ENCODE measurements at regions not wholly inside any gene's neighbourhood (a gene's known extent, or its start where the extent isn't known, plus 50 kb on each side); places are given as distances from the start of the nearest gene placed in this dataset.

DNA sequence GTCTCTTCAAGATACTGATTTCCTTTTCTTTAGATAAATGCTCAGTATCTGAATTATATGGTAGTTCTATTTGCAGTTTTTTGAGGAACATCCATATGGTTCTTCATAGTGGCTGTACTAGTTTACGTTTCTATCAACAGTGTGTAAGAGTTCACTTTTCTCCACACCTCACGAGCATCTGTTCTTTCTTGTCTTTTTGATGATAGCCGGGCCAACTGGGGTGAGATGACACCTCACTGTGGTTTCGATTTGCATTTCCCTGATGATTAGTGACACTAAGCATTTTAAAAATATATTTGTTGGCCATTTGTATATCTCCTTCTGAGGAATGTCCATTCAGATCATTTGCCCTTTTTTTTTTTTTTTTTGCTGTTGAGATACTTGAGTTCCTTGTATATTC lies 458.8 kb downstream of the SETBP1 start:
- no peak for TF ChIP-seq POLR2A (IDR thresholded peaks at IDR 0.05)
- TF ChIP-seq, protein P1, sequence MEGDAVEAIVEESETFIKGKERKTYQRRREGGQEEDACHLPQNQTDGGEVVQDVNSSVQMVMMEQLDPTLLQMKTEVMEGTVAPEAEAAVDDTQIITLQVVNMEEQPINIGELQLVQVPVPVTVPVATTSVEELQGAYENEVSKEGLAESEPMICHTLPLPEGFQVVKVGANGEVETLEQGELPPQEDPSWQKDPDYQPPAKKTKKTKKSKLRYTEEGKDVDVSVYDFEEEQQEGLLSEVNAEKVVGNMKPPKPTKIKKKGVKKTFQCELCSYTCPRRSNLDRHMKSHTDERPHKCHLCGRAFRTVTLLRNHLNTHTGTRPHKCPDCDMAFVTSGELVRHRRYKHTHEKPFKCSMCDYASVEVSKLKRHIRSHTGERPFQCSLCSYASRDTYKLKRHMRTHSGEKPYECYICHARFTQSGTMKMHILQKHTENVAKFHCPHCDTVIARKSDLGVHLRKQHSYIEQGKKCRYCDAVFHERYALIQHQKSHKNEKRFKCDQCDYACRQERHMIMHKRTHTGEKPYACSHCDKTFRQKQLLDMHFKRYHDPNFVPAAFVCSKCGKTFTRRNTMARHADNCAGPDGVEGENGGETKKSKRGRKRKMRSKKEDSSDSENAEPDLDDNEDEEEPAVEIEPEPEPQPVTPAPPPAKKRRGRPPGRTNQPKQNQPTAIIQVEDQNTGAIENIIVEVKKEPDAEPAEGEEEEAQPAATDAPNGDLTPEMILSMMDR (IDR thresholded peaks at IDR 0.05) = no peak
